Neural progenitor cell (in vitro differentiated cells): ENCODE measurements at regions not wholly inside any gene's neighbourhood (a gene's known extent, or its start where the extent isn't known, plus 50 kb on each side); places are given as distances from the start of the nearest gene placed in this dataset.

ENCODE experiments used
- EZH2 ChIP-seq: fragments of 200-600 bp; sonication (generic); IDR thresholded peaks from 2 replicates; pipeline ENCODE4 v1.6.1; 2017; ENCODE audit warnings: antibody characterized with exemption, mild to moderate bottlenecking, moderate library complexity
- TF ChIP-seq, protein P1 (sequence below): fragments of 200-600 bp; sonication (generic); IDR thresholded peaks from 2 replicates; pipeline ENCODE4 v1.5.1; 2017; ENCODE audit warnings: antibody characterized with exemption, mild to moderate bottlenecking

- TF ChIP-seq EZH2: no peak
- TF ChIP-seq, protein P1, sequence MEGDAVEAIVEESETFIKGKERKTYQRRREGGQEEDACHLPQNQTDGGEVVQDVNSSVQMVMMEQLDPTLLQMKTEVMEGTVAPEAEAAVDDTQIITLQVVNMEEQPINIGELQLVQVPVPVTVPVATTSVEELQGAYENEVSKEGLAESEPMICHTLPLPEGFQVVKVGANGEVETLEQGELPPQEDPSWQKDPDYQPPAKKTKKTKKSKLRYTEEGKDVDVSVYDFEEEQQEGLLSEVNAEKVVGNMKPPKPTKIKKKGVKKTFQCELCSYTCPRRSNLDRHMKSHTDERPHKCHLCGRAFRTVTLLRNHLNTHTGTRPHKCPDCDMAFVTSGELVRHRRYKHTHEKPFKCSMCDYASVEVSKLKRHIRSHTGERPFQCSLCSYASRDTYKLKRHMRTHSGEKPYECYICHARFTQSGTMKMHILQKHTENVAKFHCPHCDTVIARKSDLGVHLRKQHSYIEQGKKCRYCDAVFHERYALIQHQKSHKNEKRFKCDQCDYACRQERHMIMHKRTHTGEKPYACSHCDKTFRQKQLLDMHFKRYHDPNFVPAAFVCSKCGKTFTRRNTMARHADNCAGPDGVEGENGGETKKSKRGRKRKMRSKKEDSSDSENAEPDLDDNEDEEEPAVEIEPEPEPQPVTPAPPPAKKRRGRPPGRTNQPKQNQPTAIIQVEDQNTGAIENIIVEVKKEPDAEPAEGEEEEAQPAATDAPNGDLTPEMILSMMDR: no peak
These were observed 156.2 kb downstream of the CRPPA start for GRCh38 chr7:16264823-16265804.
